ENCODE measurements at regions not wholly inside any gene's neighbourhood (a gene's known extent, or its start where the extent isn't known, plus 50 kb on each side); places are given as distances from the start of the nearest gene placed in this dataset.

DNA sequence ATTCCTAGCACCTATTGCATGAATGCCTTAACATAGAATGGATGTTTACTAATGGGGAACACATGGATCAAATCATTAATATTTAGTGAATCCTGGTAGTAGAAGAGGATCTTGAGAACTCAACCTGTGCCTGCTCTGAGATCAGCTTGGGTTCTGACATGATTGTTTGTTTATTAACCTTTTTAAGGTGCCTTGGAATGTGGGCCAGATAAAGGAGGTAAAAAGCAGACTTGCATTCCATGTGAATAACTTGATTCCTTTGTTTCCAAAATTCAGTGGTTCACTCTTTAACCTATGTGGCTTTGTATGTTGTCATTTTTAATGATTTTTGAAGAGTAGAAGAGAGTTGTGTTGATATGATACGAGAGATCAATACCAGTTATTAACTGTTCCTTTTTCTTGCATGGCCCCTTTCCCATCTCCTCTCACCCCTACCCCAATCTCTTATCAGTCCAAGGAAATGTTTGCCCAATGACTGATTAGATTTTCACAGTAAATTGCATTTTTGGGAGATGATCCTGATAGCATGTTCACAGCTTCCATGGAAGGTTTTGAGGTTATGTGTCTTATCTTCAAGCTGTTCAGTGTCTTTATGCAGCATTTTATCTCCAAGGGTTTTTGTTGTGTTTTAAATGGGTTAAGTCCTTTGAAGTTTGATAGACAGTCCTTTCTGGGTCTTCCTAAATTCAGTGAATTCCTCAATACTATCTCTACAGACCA, 193.7 kb upstream of the FRMD6 start:
- H3K4me3 ChIP-seq (ENCODE audit: low read depth, low read length), result no peak overlapping the region
- DNase-seq (ENCODE audit: low read depth), result no peak
- TF ChIP-seq, protein P1, sequence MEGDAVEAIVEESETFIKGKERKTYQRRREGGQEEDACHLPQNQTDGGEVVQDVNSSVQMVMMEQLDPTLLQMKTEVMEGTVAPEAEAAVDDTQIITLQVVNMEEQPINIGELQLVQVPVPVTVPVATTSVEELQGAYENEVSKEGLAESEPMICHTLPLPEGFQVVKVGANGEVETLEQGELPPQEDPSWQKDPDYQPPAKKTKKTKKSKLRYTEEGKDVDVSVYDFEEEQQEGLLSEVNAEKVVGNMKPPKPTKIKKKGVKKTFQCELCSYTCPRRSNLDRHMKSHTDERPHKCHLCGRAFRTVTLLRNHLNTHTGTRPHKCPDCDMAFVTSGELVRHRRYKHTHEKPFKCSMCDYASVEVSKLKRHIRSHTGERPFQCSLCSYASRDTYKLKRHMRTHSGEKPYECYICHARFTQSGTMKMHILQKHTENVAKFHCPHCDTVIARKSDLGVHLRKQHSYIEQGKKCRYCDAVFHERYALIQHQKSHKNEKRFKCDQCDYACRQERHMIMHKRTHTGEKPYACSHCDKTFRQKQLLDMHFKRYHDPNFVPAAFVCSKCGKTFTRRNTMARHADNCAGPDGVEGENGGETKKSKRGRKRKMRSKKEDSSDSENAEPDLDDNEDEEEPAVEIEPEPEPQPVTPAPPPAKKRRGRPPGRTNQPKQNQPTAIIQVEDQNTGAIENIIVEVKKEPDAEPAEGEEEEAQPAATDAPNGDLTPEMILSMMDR (IDR thresholded peaks at IDR 0.05; ENCODE audit: insufficient read depth, low read depth, low read length, missing control alignments), result no peak

DNA sequence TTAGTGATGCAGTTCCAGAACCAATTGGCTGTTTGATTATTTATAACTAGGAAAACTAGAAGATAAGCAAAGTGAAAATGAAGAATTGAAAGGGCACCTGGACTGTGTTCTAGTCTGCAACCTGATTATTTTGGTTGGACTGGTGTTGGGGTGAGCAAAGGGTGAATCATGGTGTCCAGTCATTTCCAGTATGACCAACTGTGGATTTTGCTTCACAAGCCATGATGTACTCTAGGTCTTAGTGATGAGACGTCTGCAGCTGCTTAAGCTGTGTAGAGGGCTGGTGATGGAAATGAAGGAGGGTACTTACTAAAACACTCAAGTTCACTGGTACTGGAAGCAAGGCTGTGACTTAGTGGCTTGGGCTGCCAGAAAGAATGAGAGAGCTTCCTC, 193.2 kb upstream of the FRMD6 start:
- no peak for DNase-seq (ENCODE audit: low read depth)
- TF ChIP-seq, protein P1 (IDR thresholded peaks at IDR 0.05; ENCODE audit: insufficient read depth, low read depth, low read length, missing control alignments), result no peak
- no peak overlapping the region for H3K4me3 ChIP-seq (ENCODE audit: low read depth, low read length)

DNA sequence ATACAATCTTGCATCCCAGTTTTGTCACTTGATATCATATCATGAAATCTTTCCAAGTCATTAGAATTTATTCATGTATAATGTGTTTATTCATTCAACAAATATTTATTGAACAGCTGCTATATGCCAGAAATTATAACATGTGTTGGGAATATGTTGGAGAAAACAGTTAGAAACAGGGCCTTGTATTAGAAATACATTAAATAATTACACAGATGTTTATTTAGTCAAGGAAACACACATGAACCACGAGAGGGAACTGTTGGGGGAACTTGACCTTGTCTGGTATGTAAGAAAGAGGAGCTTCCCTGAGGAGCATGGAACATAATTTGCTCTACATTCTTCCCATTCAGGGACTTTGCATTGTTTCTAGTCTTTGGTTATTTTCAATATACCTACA, 191.7 kb upstream of the FRMD6 start:
- no peak for DNase-seq (ENCODE audit: low read depth)
- no peak overlapping the region for H3K4me3 ChIP-seq (ENCODE audit: low read depth, low read length)
- TF ChIP-seq, protein P1 (IDR thresholded peaks at IDR 0.05; ENCODE audit: insufficient read depth, low read depth, low read length, missing control alignments), result no peak

DNA sequence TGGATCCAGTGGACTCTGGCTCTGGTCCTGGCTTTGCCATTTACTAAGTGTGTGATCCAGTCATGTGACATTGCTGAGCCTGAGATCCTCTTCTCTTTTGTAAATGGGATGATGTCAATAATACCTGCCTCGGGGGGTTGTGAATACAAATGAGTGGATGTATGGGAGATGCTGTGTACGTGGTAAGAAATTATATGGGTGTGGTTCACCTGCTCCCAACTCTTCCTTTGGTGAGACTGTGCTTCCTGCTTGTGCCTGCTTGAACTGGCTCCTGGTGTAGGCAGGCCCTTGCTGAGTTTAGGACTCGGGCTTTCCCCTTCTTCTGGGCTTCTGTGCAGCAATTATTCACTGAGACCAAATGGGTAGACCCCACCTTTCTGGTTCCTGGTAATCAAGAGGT, 189.5 kb upstream of the FRMD6 start:
- TF ChIP-seq, protein P1 (IDR thresholded peaks at IDR 0.05; ENCODE audit: insufficient read depth, low read depth, low read length, missing control alignments), result no peak
- H3K4me3 ChIP-seq (ENCODE audit: low read depth, low read length), result no peak overlapping the region
- no peak for DNase-seq (ENCODE audit: low read depth)

DNA sequence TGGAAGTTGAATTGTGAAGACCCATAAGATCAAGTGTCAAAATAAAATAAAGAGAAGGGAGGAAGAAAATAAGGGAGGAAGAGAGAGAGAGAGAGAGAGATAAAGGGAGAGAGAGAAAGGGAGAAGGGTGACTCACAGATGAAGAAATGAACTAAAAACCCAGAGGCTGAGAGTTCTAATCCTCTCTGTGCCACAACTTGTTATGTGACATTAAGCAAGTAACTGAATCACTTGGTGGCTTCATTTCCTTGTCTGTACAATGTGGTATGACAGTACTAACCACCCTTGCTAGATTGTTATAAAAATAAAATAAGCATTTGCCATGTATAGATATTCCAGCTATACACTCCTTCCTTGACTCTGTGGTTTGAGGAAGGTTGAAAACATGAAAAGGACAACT, 189.0 kb upstream of the FRMD6 start:
- TF ChIP-seq, protein P1 (IDR thresholded peaks at IDR 0.05; ENCODE audit: insufficient read depth, low read depth, low read length, missing control alignments), result no peak
- DNase-seq (ENCODE audit: low read depth), result no peak
- H3K4me3 ChIP-seq (ENCODE audit: low read depth, low read length), result no peak overlapping the region

DNA sequence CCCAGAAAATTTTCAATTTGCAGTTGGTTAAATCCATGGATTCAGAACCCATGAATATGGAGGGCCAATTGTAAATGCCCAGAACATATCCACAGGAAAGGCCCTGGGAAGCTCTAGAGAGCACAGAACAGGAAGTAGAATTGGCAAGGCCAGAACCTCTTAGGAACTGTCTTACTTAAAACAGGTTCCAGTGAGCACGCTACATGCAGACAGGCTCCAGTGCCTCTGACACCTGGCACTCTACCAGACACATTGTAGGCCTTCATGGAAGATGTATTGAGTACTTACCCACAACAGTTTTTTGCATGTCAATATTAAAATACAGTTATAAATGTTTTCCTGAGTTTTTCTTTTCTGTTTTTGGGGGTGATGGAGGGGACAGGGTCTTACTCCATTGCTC, 188.2 kb upstream of the FRMD6 start:
- TF ChIP-seq, protein P1 (IDR thresholded peaks at IDR 0.05; ENCODE audit: insufficient read depth, low read depth, low read length, missing control alignments), result no peak
- DNase-seq (ENCODE audit: low read depth), result no peak
- H3K4me3 ChIP-seq (ENCODE audit: low read depth, low read length), result no peak overlapping the region

DNA sequence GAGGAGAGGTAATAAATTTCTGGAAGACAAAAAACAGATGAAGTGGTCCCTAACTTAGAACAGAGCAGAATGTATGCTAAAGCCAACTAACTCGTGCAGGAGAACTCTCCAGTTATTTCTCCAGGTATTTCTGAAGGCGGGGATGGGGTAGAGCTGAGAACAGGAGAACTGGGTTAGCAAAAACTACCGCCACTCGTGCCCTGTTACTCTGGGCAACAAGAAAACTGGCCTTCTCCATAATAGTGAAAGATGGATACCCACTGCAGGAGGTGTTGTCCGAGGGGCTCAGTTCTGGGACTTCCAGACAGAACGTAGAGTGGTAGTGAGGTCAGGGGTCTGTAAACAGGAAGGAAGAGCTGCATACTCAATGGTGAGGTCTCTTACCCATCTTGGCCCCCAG, 187.3 kb upstream of the FRMD6 start:
- H3K4me3 ChIP-seq (ENCODE audit: low read depth, low read length), result no peak overlapping the region
- no peak for DNase-seq (ENCODE audit: low read depth)
- TF ChIP-seq, protein P1 (IDR thresholded peaks at IDR 0.05; ENCODE audit: insufficient read depth, low read depth, low read length, missing control alignments), result no peak
